ENCODE measurements at regions not wholly inside any gene's neighbourhood (a gene's known extent, or its start where the extent isn't known, plus 50 kb on each side); places are given as distances from the start of the nearest gene placed in this dataset.

DNA sequence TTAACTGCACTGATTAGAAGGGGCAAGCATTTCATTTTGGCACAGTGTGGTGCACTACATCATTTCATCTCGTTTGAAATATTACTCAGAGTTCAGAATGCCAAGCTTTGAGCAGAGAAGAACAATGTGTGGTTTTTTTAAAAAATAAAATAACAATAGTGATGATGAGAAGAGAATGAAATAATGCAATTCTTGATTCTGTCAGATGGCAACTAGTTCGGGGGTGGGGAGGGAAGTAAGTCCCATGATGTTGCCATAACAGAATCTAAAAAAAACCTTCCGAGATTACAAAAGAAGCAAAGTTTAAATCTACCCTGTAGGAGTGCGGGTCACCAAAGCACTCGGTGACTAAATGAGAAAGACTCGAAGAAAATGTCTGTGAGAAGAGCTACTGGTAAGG, 490.4 kb downstream of the NR4A2 start:
- TF ChIP-seq, protein P1, sequence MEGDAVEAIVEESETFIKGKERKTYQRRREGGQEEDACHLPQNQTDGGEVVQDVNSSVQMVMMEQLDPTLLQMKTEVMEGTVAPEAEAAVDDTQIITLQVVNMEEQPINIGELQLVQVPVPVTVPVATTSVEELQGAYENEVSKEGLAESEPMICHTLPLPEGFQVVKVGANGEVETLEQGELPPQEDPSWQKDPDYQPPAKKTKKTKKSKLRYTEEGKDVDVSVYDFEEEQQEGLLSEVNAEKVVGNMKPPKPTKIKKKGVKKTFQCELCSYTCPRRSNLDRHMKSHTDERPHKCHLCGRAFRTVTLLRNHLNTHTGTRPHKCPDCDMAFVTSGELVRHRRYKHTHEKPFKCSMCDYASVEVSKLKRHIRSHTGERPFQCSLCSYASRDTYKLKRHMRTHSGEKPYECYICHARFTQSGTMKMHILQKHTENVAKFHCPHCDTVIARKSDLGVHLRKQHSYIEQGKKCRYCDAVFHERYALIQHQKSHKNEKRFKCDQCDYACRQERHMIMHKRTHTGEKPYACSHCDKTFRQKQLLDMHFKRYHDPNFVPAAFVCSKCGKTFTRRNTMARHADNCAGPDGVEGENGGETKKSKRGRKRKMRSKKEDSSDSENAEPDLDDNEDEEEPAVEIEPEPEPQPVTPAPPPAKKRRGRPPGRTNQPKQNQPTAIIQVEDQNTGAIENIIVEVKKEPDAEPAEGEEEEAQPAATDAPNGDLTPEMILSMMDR (IDR thresholded peaks at IDR 0.05; ENCODE audit: low read depth, low read length) = no peak
- no peak for TF ChIP-seq EZH2phosphoT487 (IDR thresholded peaks at IDR 0.05; ENCODE audit: low read depth)
